Activated naive CD8-positive, alpha-beta T cell treated with anti-CD3 and anti-CD28 coated beads for 36 hours (primary cell): ENCODE measurements at regions not wholly inside any gene's neighbourhood (a gene's known extent, or its start where the extent isn't known, plus 50 kb on each side); places are given as distances from the start of the nearest gene placed in this dataset.

ENCODE experiments used
- DNase-seq: peaks from one replicate; pipeline ENCODE4 v3.0.0; 2021
- H3K27ac Mint-ChIP-seq: one replicate; pipeline ENCODE4 v1.8.0; 2022; ENCODE audit warnings: mild to moderate bottlenecking, moderate library complexity, mixed read lengths
- H3K27me3 Mint-ChIP-seq: one replicate; pipeline ENCODE4 v1.8.0; 2022; ENCODE audit warnings: mild to moderate bottlenecking, mixed read lengths
- H3K36me3 Mint-ChIP-seq: one replicate; pipeline ENCODE4 v1.8.0; 2021; ENCODE audit warnings: mild to moderate bottlenecking, mixed read lengths
- H3K4me1 Mint-ChIP-seq: one replicate; pipeline ENCODE4 v1.8.0; 2021; ENCODE audit warnings: mixed read lengths
- H3K4me3 Mint-ChIP-seq: one replicate; pipeline ENCODE4 v1.8.0; 2022; ENCODE audit warnings: mild to moderate bottlenecking, moderate library complexity, mixed read lengths
- H3K9me3 Mint-ChIP-seq: one replicate; pipeline ENCODE4 v1.8.0; 2022; ENCODE audit warnings: mixed read lengths

DNA sequence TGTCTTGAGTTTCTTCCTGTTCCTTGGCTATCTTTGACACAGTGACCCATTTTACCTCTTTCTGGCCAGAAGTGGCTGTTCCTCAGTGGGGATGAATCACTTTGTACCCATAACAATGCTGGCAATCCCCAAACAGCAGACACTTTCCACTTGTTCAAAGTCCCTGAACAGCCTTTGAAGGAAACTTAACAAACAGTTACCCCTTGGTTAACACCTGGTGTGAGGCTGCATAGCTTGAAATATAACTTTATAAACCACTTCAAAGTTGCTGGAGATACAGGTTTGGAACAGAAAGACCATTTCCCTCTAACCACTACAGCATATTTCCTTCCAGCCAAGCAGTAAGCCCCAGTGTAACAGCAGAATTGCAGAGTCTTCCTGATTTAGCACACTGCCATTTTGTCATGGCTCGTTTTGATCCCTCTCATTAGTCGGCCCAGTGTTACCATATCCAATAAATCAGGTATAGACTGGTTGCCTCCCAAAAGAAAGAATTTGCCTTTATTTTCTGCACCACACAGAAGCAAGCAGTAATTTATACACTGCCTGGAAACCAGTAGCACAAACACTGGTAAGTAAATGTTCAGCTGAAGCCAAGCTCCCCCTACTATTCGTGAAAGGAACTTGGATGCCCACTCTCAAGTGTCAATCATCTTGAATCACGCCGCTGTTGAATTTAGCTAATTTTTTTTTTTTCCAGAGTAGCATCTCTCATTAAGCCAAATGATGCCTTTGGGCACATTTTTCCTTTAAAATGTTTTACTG is 225.9 kb downstream of the PIK3R1 start:
- H3K4me1 Mint-ChIP-seq: peaks cover 24% of the 10 kb centered on the region
- no peaks in the 10 kb centered on the region for H3K36me3 Mint-ChIP-seq
- peak; percentile 39 for DNase-seq
- peaks cover 1% of the 10 kb centered on the region for H3K9me3 Mint-ChIP-seq
- peak overlapping the region; percentile 40 for H3K27ac Mint-ChIP-seq
- H3K4me3 Mint-ChIP-seq: no peak overlapping the region
- H3K27me3 Mint-ChIP-seq: peaks cover 10% of the 10 kb centered on the region

GRCh38 chr5:68443091-68443490 is 227.5 kb downstream of the PIK3R1 start:
- DNase-seq: no peak
- H3K27ac Mint-ChIP-seq: no peak overlapping the region
- no peak overlapping the region for H3K4me3 Mint-ChIP-seq
- peaks cover 1% of the 10 kb centered on the region for H3K9me3 Mint-ChIP-seq
- H3K4me1 Mint-ChIP-seq: peaks cover 24% of the 10 kb centered on the region
- no peaks in the 10 kb centered on the region for H3K36me3 Mint-ChIP-seq
- H3K27me3 Mint-ChIP-seq: peaks cover 7% of the 10 kb centered on the region

- no peak for DNase-seq
- H3K4me3 Mint-ChIP-seq: no peak overlapping the region
- H3K9me3 Mint-ChIP-seq: peaks cover 1% of the 10 kb centered on the region
- no peaks in the 10 kb centered on the region for H3K36me3 Mint-ChIP-seq
- H3K4me1 Mint-ChIP-seq: peaks cover 24% of the 10 kb centered on the region
- peaks cover 3% of the 10 kb centered on the region for H3K27me3 Mint-ChIP-seq
- H3K27ac Mint-ChIP-seq: no peak overlapping the region
These were observed 228.5 kb downstream of the PIK3R1 start for GRCh38 chr5:68444048-68444447.

GRCh38 chr5:68444833-68445232 is 229.3 kb downstream of the PIK3R1 start:
- no peaks in the 10 kb centered on the region for H3K36me3 Mint-ChIP-seq

DNA sequence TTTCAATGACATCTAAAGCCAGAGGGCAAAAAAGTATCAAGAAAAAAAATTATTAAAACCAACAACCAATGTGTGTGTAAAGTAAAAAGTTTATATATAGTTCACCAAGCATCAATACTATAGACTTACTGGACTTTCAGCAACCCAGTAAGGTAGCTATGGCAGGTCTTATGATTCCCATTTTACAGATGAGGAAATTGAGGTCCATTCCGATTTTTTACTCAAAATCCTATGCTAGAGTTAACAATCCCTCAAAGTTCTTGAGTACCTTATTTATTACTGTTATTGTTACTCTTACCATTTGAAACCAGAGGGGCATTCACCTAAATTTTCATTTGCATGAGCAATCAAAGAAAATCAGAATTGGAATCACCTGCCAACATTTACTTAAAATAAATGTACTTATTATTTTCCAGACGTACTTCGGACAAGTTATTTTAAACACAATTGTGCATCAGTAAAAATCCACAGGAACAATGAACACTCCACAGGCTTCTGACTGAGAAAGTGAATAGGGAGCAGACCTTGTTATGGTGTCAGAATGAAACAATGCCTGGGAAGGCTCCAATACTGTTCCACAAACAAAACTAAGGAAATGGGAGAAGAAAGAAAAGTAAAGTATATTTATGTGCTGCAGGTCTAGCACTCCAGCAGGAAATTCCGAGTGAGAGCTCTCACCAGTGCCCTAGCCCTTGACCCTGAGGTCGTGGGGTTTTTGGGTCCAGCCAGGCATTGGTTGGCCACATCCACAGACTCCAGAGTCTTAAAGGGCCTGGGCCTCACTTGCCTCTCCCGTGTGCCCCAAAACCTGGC is 229.9 kb downstream of the PIK3R1 start:
- peaks cover 24% of the 10 kb centered on the region for H3K4me1 Mint-ChIP-seq
- no peak overlapping the region for H3K27ac Mint-ChIP-seq
- no peaks in the 10 kb centered on the region for H3K9me3 Mint-ChIP-seq
- H3K36me3 Mint-ChIP-seq: no peaks in the 10 kb centered on the region
- no peak for DNase-seq
- H3K4me3 Mint-ChIP-seq: no peak overlapping the region
- H3K27me3 Mint-ChIP-seq: peaks cover 3% of the 10 kb centered on the region

More at GRCh38 chr5:68444833-68445232, 229.3 kb downstream of the PIK3R1 start:
- no peak for DNase-seq
- Mint-ChIP-seq H3K27ac (no peak overlapping the region), H3K27me3 (peaks cover 3% of the 10 kb centered on the region), H3K4me3 (no peak overlapping the region), H3K4me1 (peaks cover 24% of the 10 kb centered on the region), H3K9me3 (no peaks in the 10 kb centered on the region)

DNA sequence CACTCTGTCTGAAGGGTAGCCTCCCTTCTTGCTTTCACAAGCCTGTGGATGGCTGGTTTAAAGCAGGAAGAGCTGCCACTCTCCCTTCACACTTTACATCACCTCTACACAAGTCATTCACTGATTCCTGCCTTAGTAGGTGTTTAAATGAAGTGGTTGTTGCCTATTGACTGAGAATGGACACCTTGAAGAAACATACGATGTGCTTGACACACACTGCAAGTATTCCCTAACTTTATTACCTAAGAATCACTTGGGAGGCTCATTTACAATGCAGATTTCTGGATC is 230.5 kb downstream of the PIK3R1 start:
- H3K9me3 Mint-ChIP-seq: no peaks in the 10 kb centered on the region
- H3K36me3 Mint-ChIP-seq: no peaks in the 10 kb centered on the region
- peaks cover 22% of the 10 kb centered on the region for H3K4me1 Mint-ChIP-seq
- no peak for DNase-seq
- no peak overlapping the region for H3K4me3 Mint-ChIP-seq
- peaks cover 3% of the 10 kb centered on the region for H3K27me3 Mint-ChIP-seq
- no peak overlapping the region for H3K27ac Mint-ChIP-seq

DNA sequence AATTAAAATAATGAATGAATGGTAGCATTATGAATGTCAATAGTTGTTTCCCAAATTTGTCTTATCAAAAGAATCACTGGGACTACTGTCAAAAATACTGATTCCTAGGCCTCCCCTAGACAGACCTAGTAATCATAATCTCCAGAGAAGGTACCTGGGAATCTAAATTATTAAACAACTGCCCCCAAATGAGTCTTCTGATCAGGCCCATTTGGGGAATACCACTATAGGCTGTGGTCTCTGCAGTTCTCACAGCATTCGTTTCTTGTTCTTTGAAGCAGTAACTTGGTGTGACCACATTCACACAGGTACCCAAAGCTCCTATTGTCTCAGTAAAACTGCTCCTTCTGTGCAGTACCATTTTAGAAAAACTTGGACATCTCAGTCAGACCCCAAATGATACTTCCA is 230.9 kb downstream of the PIK3R1 start:
- Mint-ChIP-seq H3K36me3 (no peaks in the 10 kb centered on the region), H3K9me3 (no peaks in the 10 kb centered on the region), H3K27ac (no peak overlapping the region), H3K27me3 (peaks cover 3% of the 10 kb centered on the region), H3K4me1 (peaks cover 17% of the 10 kb centered on the region), H3K4me3 (no peak overlapping the region)
- no peak for DNase-seq

- H3K4me3 Mint-ChIP-seq: no peak overlapping the region
These were observed 231.8 kb downstream of the PIK3R1 start for GRCh38 chr5:68447136-68447929.

DNA sequence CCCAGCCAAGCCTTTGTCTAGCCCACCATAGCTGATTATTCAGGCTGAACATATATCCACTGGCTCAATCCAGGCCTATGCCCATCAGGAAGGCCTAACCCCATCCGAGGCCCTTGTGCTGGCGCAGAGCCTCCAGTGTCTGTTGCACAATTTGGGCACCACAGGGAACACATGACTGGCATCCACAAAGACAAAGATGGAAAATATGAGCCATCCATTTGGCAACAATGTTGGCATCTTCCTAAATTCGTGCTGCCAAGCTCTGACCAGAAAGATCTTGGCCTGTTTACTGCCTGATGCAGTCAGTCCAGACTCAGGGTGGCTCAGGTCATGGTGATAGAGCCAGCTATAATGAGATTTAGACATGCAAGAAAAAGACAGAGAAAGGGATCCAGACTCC is 233.8 kb downstream of the PIK3R1 start:
- Mint-ChIP-seq H3K4me1 (peaks cover 3% of the 10 kb centered on the region), H3K27ac (no peak overlapping the region), H3K4me3 (no peak overlapping the region), H3K36me3 (no peaks in the 10 kb centered on the region), H3K27me3 (no peaks in the 10 kb centered on the region), H3K9me3 (no peaks in the 10 kb centered on the region)
- no peak for DNase-seq

More at GRCh38 chr5:68447136-68447929, 231.8 kb downstream of the PIK3R1 start:
- DNase-seq: no peak
- Mint-ChIP-seq H3K27me3 (peaks cover 3% of the 10 kb centered on the region), H3K27ac (no peak overlapping the region), H3K36me3 (no peaks in the 10 kb centered on the region), H3K9me3 (no peaks in the 10 kb centered on the region), H3K4me1 (peaks cover 11% of the 10 kb centered on the region)

- no peaks in the 10 kb centered on the region for H3K4me1 Mint-ChIP-seq
- H3K36me3 Mint-ChIP-seq: no peaks in the 10 kb centered on the region
- H3K27me3 Mint-ChIP-seq: no peaks in the 10 kb centered on the region
- no peak for DNase-seq
- H3K9me3 Mint-ChIP-seq: no peaks in the 10 kb centered on the region
- no peak overlapping the region for H3K27ac Mint-ChIP-seq
- no peak overlapping the region for H3K4me3 Mint-ChIP-seq
These were observed 234.8 kb downstream of the PIK3R1 start for GRCh38 chr5:68450245-68450852.

GRCh38 chr5:68452286-68452685 is 236.7 kb downstream of the PIK3R1 start:
- no peak overlapping the region for H3K4me3 Mint-ChIP-seq
- DNase-seq: no peak
- H3K27ac Mint-ChIP-seq: no peak overlapping the region
- H3K4me1 Mint-ChIP-seq: peaks cover 5% of the 10 kb centered on the region
- no peaks in the 10 kb centered on the region for H3K36me3 Mint-ChIP-seq
- no peaks in the 10 kb centered on the region for H3K9me3 Mint-ChIP-seq
- no peaks in the 10 kb centered on the region for H3K27me3 Mint-ChIP-seq

DNA sequence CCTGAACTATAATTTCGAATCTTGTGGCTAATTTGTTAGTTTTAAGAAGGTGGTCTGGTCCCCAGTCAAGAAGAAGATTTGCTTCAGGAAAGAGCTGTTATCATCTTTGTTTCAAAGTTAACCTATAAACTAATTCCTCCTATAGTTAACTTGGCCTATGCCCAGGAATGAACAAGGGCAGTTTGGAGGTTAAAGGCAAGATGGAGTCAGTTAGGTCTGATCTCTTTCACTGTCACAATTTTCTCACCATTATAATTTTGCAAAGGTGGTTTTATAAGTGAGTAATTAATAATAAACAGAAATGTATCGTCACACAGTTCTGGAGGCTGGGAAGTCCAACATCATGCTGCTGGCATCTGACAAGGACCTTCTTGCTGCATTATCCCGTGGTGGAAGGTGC is 238.6 kb downstream of the PIK3R1 start:
- Mint-ChIP-seq H3K4me3 (no peak overlapping the region), H3K27me3 (no peaks in the 10 kb centered on the region), H3K36me3 (no peaks in the 10 kb centered on the region), H3K9me3 (no peaks in the 10 kb centered on the region), H3K27ac (no peak overlapping the region), H3K4me1 (peaks cover 17% of the 10 kb centered on the region)
- DNase-seq: no peak

- H3K27me3 Mint-ChIP-seq: no peaks in the 10 kb centered on the region
- H3K9me3 Mint-ChIP-seq: no peaks in the 10 kb centered on the region
These were observed 239.2 kb downstream of the PIK3R1 start for GRCh38 chr5:68454766-68455165.

GRCh38 chr5:68455216-68455615 is 239.7 kb downstream of the PIK3R1 start:
- H3K36me3 Mint-ChIP-seq: no peaks in the 10 kb centered on the region
- no peaks in the 10 kb centered on the region for H3K27me3 Mint-ChIP-seq
- H3K27ac Mint-ChIP-seq: no peak overlapping the region
- H3K4me3 Mint-ChIP-seq: no peak overlapping the region
- DNase-seq: no peak
- no peaks in the 10 kb centered on the region for H3K9me3 Mint-ChIP-seq
- H3K4me1 Mint-ChIP-seq: peaks cover 18% of the 10 kb centered on the region

More at GRCh38 chr5:68454766-68455165, 239.2 kb downstream of the PIK3R1 start:
- H3K4me1 Mint-ChIP-seq: peaks cover 17% of the 10 kb centered on the region
- no peaks in the 10 kb centered on the region for H3K36me3 Mint-ChIP-seq
- no peak overlapping the region for H3K4me3 Mint-ChIP-seq
- no peak for DNase-seq
- H3K27ac Mint-ChIP-seq: no peak overlapping the region

DNA sequence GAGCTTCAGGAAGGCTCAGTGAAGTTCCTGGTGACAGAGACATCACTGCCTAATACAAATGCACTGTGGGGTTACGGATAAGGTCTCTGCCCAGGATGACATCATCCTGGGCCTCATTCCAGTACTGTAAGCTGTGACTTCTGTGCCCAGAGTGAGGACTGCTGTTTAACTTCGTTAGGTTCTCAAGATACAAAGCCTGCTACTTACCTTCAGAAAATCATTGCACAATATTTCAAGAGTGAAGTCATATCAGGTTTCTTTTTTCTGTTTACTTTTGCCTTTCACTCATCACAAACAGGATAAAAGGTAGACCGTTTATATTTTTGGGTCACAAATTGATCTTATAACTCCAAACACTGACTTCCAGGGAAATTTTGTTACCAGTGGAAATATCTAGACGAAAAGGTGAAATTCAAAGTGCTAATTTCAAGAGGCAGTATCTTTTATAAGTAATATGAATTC is 241.2 kb downstream of the PIK3R1 start:
- Mint-ChIP-seq H3K4me1 (peaks cover 18% of the 10 kb centered on the region), H3K36me3 (no peaks in the 10 kb centered on the region), H3K27me3 (no peaks in the 10 kb centered on the region), H3K27ac (no peak overlapping the region), H3K4me3 (no peak overlapping the region), H3K9me3 (no peaks in the 10 kb centered on the region)
- no peak for DNase-seq
